OCI-LY7 (cell line): ENCODE measurements at regions not wholly inside any gene's neighbourhood (a gene's known extent, or its start where the extent isn't known, plus 50 kb on each side); places are given as distances from the start of the nearest gene placed in this dataset.

Experiments used
- BruUV-seq: library from RNA; stranded (reverse); fragments of 400-500 nt; replicated peaks from 2 replicates; lab custom pipeline; 2021; lab: Mats Ljungman, UMichigan
- CTCF ChIA-PET: fragments of 300-600 bp; sonication (Branson Sonifier 250); formaldehyde crosslinking; loops from one replicate; lab custom pipeline; 2022; ENCODE audit warnings: antibody characterized with exemption; ENCODE audit not compliant: unreplicated experiment; lab: Charles Lee
- POLR2A ChIA-PET: fragments of 300-600 bp; sonication (Branson Sonifier 250); formaldehyde crosslinking; loops from one replicate; lab custom pipeline; 2022; ENCODE audit warnings: antibody characterized with exemption; lab: Charles Lee
- DNase-seq: peaks from one replicate; pipeline ENCODE4 v3.0.0-alpha.2; 2015; ENCODE audit warnings: low spot score
- H2AFZ ChIP-seq: fragments of 200-600 bp; sonication (generic), shearing (Covaris generic); 2 replicates; pipeline ENCODE4 v1.6.1; 2014; ENCODE audit warnings: mild to moderate bottlenecking, antibody characterized with exemption, low read length, moderate library complexity
- H3K27ac ChIP-seq: fragments of 200-600 bp; sonication (generic); 2 replicates; pipeline ENCODE4 v1.5.1; 2014; ENCODE audit warnings: mixed run types, low read depth, mild to moderate bottlenecking, moderate library complexity, low read length, inconsistent platforms; ENCODE audit not compliant: poor library complexity, severe bottlenecking
- H3K36me3 ChIP-seq: fragments of 200-600 bp; sonication (generic); 2 replicates; pipeline ENCODE4 v1.6.1; 2014; ENCODE audit warnings: mild to moderate bottlenecking, antibody characterized with exemption, low read length, moderate library complexity, mixed read lengths; ENCODE audit not compliant: insufficient read depth
- H3K4me1 ChIP-seq: fragments of 200-600 bp; sonication (generic); 2 replicates; pipeline ENCODE4 v1.5.1; 2014; ENCODE audit warnings: mild to moderate bottlenecking, low read length; ENCODE audit not compliant: insufficient read depth, poor library complexity, severe bottlenecking
- H3K4me2 ChIP-seq: fragments of 200-600 bp; sonication (generic); 2 replicates; pipeline ENCODE4 v1.6.1; 2014; ENCODE audit warnings: mild to moderate bottlenecking, low read length
- H3K4me3 ChIP-seq: fragments of 200-600 bp; sonication (generic); 2 replicates; pipeline ENCODE4 v1.5.1; 2014; ENCODE audit warnings: mild to moderate bottlenecking, low read depth, low read length; ENCODE audit not compliant: poor library complexity, severe bottlenecking
- H3K79me2 ChIP-seq: fragments of 200-600 bp; sonication (generic); 2 replicates; pipeline ENCODE4 v1.6.1; 2016; ENCODE audit warnings: low read depth, mild to moderate bottlenecking, low read length, moderate library complexity, mixed read lengths; ENCODE audit not compliant: insufficient read depth
- H3K9me2 ChIP-seq: fragments of 200-600 bp; sonication (generic); 2 replicates; pipeline ENCODE4 v1.6.1; 2016; ENCODE audit warnings: mild to moderate bottlenecking, low read length, mixed read lengths; ENCODE audit not compliant: insufficient read depth
- H3K9me3 ChIP-seq: fragments of 200-600 bp; sonication (generic); 2 replicates; pipeline ENCODE4 v1.6.1; 2014; ENCODE audit warnings: mild to moderate bottlenecking, mixed run types, low read length, mixed read lengths
- H4K20me1 ChIP-seq: fragments of 200-600 bp; sonication (generic); 2 replicates; pipeline ENCODE4 v1.6.1; 2014; ENCODE audit warnings: mild to moderate bottlenecking, antibody characterized with exemption, low read length, moderate library complexity, mixed read lengths; ENCODE audit not compliant: insufficient read depth
- CTCF ChIP-seq: fragments of 200-600 bp; sonication (generic); conservative IDR thresholded peaks from 2 replicates; pipeline ENCODE4 v1.5.1; 2014; ENCODE audit warnings: mild to moderate bottlenecking, antibody characterized with exemption, low read length, moderate library complexity, mixed read lengths
- EZH2phosphoT487 ChIP-seq: fragments of 200-600 bp; sonication (generic); IDR thresholded peaks from 2 replicates; pipeline ENCODE4 v1.6.1; 2018; ENCODE audit warnings: low read depth, borderline replicate concordance, mild to moderate bottlenecking, mixed run types, antibody characterized with exemption, low read length, moderate library complexity, mixed read lengths
- intact Hi-C: fragments of 100-400 bp; cut with micrococcal nuclease; formaldehyde crosslinking; loops from one replicate; pipeline ENCODE4 v1.10.0; 2022; ENCODE audit not compliant: unreplicated experiment

DNA sequence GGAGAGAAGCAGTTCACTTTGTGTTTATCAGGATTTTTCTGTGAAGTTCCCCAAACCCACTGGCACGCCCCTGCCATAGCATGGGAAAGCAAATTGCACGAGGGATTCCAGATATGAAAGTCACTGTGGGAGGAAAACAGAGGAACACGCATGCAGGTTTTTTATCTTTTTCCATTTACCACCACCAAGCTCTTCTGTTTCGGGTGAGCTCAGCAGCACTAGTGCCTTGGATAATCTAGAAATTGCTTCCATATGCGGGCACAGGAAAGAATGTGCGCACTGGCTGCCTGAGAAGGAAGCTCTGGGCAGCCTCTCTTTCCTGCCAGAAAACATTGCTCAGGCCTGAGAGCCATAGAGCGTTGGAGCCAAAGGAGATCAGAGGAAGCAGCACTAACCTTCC lies 65.9 kb upstream of the WIPF1 start:
- TF ChIP-seq CTCF (no peak), EZH2phosphoT487 (no peak)
- Histone ChIP-seq H3K9me3 (no peaks in the 10 kb centered on the region), H3K4me2 (no peak overlapping the region), H3K4me3 (no peak overlapping the region), H3K36me3 (no peaks in the 10 kb centered on the region), H3K9me2 (no peaks in the 10 kb centered on the region), H2AFZ (no peak overlapping the region), H3K79me2 (no peaks in the 10 kb centered on the region), H3K27ac (no peak overlapping the region), H4K20me1 (no peaks in the 10 kb centered on the region), H3K4me1 (no peaks in the 10 kb centered on the region)
- CTCF ChIA-PET, result no interaction called here
- no peak for DNase-seq
- intact Hi-C loops, result no loop called here
- no TSS peak for BruUV-seq
- POLR2A ChIA-PET, result interaction anchor here (0.6 kb wide), 1 partner anchor 262 kb away, joined by 7 read pairs; no protein-coding TSS in a partner anchor

DNA sequence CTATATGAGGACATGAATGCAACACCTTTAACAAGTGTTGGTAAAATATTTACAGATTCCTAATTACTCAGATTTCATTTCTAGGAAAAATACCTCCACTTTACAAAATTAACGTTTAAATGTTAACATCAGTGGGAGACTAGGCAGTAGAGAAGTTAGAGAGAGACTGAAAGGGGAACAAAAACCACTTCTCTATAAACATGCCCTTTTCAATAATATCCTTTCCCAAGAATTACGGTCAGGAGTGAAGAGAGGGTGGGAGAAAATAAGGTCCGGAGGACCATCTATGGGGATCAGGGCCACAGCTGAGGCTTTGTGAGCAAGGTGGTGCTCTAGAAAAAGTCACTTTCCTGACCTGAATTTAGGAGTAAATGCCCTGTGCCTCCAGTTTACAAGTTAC lies 65.3 kb upstream of the WIPF1 start:
- Histone ChIP-seq H3K9me3 (no peaks in the 10 kb centered on the region), H3K4me1 (no peaks in the 10 kb centered on the region), H3K36me3 (no peaks in the 10 kb centered on the region), H3K79me2 (no peaks in the 10 kb centered on the region), H3K4me2 (no peak overlapping the region), H3K4me3 (no peak overlapping the region), H4K20me1 (no peaks in the 10 kb centered on the region), H2AFZ (no peak overlapping the region), H3K9me2 (no peaks in the 10 kb centered on the region), H3K27ac (no peak overlapping the region)
- POLR2A ChIA-PET, result no interaction called here
- no peak for DNase-seq
- TF ChIP-seq EZH2phosphoT487, result no peak
- BruUV-seq, result no TSS peak
- CTCF ChIA-PET, result no interaction called here
- intact Hi-C loops, result no loop called here

DNA sequence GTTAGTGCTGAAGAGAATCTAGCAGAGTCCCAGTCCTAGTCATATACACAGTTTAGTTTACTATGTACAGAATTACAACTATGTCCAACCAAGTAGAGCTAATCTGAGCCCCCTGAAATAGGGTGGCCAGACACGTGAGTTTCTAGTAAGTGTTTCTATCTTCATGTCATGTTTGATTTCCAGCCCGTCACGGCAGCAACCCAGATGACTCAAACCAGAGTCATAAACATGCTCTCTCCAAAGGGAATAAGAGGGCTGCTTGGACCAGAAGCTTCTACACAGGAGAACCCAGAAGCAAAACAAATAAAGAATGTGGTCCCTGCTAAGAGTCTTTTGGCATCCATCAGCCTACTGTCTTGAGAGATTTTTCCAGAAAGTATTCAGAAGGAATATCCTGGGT lies 64.9 kb upstream of the WIPF1 start:
- intact Hi-C loops, result no loop called here
- CTCF ChIA-PET, result no interaction called here
- no peaks in the 10 kb centered on the region for H3K9me3 ChIP-seq
- H3K36me3 ChIP-seq, result no peaks in the 10 kb centered on the region
- DNase-seq, result no peak
- no peaks in the 10 kb centered on the region for H3K79me2 ChIP-seq
- no peaks in the 10 kb centered on the region for H4K20me1 ChIP-seq
- no peaks in the 10 kb centered on the region for H3K9me2 ChIP-seq
- H3K4me1 ChIP-seq, result no peaks in the 10 kb centered on the region
- H2AFZ ChIP-seq, result no peak overlapping the region
- no peak overlapping the region for H3K4me3 ChIP-seq
- TF ChIP-seq CTCF, result no peak
- POLR2A ChIA-PET, result no interaction called here
- no peak overlapping the region for H3K27ac ChIP-seq
- no peak overlapping the region for H3K4me2 ChIP-seq
- BruUV-seq, result no TSS peak
